LNCaP clone FGC (cell line): ENCODE measurements at regions not wholly inside any gene's neighbourhood (a gene's known extent, or its start where the extent isn't known, plus 50 kb on each side); places are given as distances from the start of the nearest gene placed in this dataset.

Experiments
- DNase-seq: peaks from one replicate; pipeline ENCODE4 v3.0.0-alpha.2; 2011; ENCODE audit warnings: low read depth
- H3K4me3 ChIP-seq: 2 replicates; pipeline ENCODE4 v1.5.1; 2011; ENCODE audit warnings: mild to moderate bottlenecking, low read depth, low read length, control low read depth
- TF ChIP-seq, protein P1 (sequence below): IDR thresholded peaks from 2 replicates; pipeline ENCODE4 v1.5.1; 2012; ENCODE audit warnings: mild to moderate bottlenecking; ENCODE audit not compliant: control insufficient read depth, insufficient read depth; ENCODE audit errors: extremely low read depth

DNA sequence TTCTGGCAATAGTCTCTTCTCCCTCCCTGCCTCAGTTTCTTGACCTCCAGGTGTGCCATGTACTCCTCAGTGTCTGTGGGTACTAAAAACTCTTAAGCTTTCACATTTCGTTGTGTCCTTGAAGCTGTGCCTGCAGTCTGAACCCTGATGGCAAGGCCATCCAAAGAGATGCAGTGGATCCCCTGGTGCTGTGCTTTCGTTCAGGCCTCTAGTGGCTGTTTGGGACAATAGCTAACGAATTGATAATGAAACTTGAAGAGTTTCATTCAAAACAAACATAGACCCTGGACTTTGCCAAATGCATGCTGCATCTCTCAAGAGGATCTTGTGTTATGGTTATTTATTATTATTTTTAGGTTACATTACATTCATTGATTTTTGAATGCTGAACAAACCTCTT, 523.1 kb upstream of the FSIP2 start:
- no peak overlapping the region for H3K4me3 ChIP-seq
- TF ChIP-seq, protein P1, sequence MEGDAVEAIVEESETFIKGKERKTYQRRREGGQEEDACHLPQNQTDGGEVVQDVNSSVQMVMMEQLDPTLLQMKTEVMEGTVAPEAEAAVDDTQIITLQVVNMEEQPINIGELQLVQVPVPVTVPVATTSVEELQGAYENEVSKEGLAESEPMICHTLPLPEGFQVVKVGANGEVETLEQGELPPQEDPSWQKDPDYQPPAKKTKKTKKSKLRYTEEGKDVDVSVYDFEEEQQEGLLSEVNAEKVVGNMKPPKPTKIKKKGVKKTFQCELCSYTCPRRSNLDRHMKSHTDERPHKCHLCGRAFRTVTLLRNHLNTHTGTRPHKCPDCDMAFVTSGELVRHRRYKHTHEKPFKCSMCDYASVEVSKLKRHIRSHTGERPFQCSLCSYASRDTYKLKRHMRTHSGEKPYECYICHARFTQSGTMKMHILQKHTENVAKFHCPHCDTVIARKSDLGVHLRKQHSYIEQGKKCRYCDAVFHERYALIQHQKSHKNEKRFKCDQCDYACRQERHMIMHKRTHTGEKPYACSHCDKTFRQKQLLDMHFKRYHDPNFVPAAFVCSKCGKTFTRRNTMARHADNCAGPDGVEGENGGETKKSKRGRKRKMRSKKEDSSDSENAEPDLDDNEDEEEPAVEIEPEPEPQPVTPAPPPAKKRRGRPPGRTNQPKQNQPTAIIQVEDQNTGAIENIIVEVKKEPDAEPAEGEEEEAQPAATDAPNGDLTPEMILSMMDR, result no peak
- no peak for DNase-seq

GRCh38 chr2:185219981-185220380, 518.6 kb upstream of the FSIP2 start:
- no peak for DNase-seq

GRCh38 chr2:185222311-185222710, 516.3 kb upstream of the FSIP2 start:
- no peak overlapping the region for H3K4me3 ChIP-seq
- TF ChIP-seq, protein P1, result no peak
- no peak for DNase-seq

More at GRCh38 chr2:185219981-185220380, 518.6 kb upstream of the FSIP2 start:
- TF ChIP-seq, protein P1, result no peak
- no peak overlapping the region for H3K4me3 ChIP-seq

- no peak overlapping the region for H3K4me3 ChIP-seq
Observed at GRCh38 chr2:185227391-185227790, 511.2 kb upstream of the FSIP2 start.

GRCh38 chr2:185239491-185239890, 499.1 kb upstream of the FSIP2 start:
- no peak overlapping the region for H3K4me3 ChIP-seq
- TF ChIP-seq, protein P1, result no peak
- no peak for DNase-seq

More at GRCh38 chr2:185227391-185227790, 511.2 kb upstream of the FSIP2 start:
- TF ChIP-seq, protein P1, result no peak
- no peak for DNase-seq

GRCh38 chr2:185240796-185241195, 497.8 kb upstream of the FSIP2 start:
- no peak for DNase-seq
- H3K4me3 ChIP-seq, result no peak overlapping the region
- TF ChIP-seq, protein P1, result no peak

DNA sequence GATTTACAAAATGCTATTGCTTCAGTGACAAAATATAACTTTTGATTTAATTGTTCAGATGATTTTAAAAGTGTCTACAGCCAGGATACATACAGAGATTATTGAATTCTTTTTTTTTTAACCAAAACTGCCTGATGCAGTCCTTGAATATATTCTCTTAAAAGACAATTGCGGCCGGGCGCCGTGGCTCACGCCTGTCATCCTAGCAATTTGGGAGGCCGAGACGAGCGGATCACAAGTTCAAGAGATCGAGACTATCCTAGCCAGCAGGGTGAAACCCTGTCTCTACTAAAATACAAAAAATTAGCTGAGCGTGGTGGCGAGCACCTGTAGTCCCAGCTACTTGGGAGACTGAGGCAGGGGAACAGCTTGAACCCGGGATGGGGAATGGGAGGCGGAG, 497.0 kb upstream of the FSIP2 start:
- H3K4me3 ChIP-seq, result no peak overlapping the region
- TF ChIP-seq, protein P1, result no peak
- no peak for DNase-seq
